ENCODE measurements at regions not wholly inside any gene's neighbourhood (a gene's known extent, or its start where the extent isn't known, plus 50 kb on each side); places are given as distances from the start of the nearest gene placed in this dataset.
"Not testable (repeated sequence)": the region's sequence is repeated elsewhere in the genome, so short reads cannot be mapped to it uniquely, and the experiment has no call there.

DNA sequence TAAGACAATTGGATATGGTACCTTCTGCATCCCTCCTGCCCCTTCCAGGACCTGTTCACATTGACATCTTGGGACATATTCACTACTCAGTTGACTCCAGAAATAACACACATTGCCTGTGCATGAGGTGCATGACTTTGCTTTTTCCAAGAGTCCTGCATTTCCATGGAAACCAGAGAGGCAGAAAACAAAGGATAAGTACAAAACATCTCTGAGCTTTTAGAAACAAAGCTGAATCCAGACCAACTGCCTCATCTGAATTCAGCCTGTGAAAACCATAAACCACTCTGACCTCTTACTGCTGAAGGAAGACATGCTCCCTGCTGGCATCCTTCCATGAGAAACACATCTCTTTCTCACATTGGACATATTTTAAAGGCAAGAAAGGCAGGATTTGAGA is 695.1 kb downstream of the TAF11L14 start:
- DNase-seq (ENCODE audit: low read depth, low spot score), result no peak

DNA sequence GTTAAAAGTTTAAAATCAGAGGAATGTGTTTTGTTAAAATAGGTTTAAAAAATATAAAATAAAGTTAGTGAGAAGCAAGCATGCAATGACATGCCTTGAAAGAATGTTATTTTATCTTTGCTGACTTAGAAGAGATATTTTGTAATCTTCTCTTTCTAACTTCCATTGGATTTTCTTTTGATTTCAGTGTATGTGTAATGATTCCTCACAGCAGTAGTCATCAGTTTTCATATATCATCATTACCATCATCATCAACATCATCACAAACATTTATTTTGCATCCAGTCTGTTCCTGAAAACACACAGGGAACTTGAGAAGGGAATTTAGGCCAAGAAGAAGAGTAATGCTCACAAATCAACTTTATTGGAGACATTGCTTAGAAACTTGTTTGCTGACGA is 699.6 kb downstream of the TAF11L14 start:
- no peak for DNase-seq (ENCODE audit: low read depth, low spot score)

DNA sequence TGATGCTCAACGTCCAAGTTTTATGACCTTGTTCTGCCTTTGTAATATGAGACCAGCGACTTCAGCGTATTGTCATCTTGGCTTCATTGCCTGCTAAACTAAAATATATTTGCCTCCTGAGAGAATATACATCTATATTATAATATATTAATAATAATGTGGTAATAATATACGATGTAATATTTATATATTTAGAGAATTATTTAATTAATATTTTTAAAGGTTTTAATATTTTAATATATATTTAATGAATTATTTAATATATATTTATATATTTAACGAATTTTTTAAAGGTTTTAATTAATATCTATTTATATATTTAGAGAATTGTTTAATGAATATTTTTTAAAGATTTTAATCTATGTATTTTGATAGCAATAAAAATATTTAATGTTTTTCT is 700.7 kb downstream of the TAF11L14 start:
- no peak for DNase-seq (ENCODE audit: low read depth, low spot score)

DNA sequence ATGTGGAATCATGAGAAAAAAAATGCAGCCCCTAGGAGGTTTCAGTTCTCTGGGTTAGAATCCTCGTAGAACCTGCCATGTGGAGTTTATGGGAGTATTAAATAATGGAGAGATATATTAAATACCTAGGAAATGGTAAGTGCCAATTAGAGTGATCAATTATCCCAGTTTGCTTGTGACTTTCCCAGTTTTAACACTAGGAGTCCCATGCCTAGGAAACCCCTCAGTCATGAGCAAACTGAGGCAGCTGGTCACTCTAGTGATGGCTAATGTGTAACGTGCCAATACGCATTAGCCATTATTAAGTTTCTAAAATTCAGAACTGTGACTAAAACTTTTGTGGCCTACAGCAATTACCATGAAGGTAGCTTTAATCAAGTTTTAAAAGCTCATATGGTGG is 720.6 kb downstream of the TAF11L14 start:
- no peak for DNase-seq (ENCODE audit: low read depth, low spot score)

DNA sequence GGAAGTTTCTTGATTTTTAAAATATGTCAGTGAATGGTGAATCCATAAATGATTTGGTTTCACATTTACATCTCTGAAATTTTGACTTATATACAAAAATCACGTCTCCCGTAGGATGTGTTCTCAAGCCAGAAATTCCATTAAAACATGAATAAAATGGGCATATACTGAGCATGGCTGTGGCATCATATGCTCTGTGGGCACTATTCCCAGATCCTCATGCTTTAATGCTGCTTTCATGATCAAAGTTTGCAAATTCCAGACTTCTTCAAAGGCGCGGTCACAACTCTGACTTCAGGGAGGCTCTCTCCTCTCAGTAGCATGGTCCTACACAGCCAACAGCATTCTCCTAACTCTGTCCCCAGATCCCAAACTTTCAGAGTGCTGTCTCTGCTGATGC is 723.2 kb downstream of the TAF11L14 start:
- no peak for DNase-seq (ENCODE audit: low read depth, low spot score)

DNA sequence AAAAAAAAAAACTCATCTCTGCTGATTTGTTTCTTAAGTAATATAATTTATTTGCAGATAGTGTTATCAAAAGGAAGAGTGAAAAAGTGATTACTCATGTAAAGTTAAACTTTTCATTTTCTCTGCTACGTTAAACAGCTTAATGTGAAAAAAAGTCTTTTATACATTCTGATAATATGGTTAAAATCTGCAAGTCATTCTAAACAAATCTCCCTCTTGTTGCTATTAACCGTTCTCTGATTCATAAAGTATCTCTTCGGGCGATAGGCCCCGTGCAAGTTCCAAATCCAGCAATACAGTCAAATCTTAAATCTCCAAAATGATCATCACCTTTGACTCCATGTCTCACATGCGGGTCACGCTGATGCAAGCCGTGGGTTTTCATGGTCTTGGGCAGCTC is 732.0 kb downstream of the TAF11L14 start:
- no peak for DNase-seq (ENCODE audit: low read depth, low spot score)

DNA sequence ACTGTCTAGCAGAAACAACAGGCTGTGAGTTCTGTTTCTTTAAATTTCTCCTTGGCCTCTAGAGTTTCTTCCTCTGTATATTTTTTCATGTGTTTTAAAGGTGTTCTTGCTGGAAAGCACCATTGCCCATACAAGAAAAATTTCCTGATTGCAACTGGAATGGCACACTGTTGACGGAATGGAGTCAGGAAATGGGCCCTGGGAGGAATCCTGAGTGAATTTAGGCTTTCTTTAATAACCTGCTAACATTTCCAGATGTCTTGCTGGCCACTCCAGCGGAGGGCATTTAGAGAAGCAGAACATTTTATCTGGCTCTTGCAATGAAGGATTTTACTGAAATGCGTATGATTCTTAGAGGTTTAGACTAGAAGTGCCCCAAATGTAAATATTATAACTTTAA is 736.3 kb downstream of the TAF11L14 start:
- no peak for DNase-seq (ENCODE audit: low read depth, low spot score)

DNA sequence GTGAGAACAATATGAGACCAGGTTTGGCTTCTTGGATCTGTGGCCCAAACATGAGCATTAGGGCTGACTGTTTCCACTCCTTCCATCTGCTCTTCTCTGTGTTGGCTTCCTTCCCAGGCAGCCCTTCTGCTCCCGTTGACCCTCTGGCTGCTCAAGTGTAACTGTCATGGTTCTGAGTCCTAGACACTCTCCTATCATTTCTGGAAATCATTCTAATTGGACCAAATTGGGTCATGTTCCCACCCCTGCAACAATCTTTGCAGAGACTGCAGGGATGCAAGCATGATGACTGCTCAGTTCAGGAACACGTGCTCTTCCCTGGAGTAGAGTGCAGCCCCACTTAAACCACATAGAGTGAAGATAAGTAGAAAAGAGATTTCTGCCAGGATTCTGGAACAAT is 741.4 kb downstream of the TAF11L14 start:
- no peak for DNase-seq (ENCODE audit: low read depth, low spot score)

DNA sequence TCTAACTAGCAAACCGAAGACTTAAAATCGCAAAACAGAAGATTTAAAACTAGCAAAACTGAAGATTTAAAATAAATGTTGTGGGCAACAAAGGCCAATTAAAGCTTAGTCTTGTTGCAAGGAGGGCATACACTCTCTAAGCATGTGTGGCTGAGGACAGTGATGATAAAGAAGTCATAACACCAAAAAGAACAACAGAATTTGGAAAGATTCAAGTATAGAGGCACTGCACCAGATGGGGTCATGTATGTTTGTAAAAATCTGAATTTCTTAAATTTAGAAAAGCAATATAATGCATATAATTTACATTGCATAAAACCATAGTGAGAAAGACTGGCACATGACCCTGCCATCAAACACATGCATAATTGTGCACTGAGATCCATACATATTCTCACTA is 743.8 kb downstream of the TAF11L14 start:
- DNase-seq (ENCODE audit: low read depth, low spot score), result no peak

DNA sequence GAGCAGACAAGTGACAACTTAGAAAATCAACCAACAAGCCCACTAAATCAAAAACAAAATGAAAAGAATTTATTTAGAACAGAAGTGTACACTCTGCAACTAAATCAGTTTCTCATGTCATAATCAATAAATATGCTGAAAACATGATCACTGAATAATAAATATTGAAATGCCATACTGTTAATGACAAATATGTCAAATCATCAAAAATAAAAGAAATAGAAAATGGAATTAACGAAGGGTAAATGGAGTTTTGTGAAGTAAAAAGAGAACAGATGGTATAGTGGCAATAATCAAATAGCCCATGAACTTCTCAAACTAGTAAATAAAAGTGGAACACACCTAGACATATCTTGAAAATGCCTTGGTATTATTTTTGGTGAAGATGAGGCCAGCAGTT is 744.9 kb downstream of the TAF11L14 start:
- DNase-seq (ENCODE audit: low read depth, low spot score), result no peak

DNA sequence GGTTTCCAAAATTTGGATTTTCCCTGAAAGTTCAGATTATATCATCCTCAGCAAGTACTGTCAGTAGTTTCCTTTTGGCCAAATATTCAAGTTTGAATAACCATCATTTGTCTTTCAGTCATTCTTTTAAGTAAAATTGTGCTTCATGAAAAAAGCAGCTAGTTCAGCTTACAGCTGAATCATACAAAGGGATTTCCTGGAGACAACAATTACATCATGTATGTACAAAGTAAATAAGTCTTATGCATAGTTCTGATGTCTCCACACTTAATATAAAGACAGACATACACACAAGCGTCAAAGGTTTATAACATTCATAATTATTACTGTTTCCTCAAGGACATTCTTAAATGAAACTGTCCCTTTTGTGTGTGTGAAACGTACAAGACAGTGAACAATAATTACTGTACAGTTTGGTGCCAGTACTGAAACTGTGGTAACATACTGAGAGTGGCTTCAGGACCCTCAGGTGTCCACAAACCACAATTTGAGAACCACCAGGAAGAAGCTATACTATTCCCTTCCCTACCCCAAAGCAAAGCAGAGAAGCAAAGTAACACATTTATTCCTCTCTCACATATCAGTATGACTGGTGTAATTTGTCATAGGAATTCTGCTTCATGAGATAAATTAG is 746.6 kb downstream of the TAF11L14 start:
- DNase-seq (ENCODE audit: low read depth, low spot score), result no peak

DNA sequence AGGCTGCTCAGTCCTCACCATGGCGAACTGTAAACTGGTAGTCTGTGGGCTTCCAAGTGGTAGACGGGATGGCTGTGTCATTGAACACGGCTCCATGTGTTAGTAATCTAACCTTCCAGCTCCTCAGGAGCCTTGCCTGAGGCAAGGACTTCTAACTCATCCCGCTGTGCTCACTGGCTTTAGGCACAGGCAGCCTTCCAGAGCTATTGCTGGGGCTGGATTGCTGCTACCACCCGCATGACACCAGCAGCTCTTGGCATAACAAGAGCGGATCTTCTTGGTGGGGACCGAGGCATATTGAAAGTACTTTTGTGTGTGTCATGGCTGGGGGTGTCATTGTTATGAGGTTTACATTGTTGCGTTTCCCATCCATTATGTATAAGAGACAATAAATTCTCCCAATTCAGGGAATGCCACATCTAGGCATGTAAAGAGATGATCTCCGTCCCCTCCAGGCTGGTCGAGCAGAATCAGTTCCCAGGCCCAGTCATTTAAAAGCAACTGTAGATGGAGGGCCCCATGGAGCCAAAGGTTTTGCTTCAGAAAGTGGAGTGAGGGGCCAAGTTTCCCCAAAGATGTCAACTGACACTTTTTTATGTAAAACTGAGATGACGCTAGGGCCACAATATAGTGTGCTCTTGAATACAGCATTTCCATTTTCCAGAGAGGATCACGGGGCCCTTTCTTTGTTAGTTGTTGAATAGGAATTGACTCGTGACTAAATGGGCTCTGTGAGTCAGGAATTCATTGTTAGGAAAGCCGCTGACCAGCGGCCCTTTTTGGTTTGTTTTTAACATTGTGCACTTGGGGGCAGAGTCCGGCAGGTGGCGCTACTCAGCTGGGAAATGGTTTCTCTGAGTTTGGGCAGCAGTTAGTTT is 759.5 kb downstream of the TAF11L14 start:
- DNase-seq (ENCODE audit: low read depth, low spot score), result no peak

DNA sequence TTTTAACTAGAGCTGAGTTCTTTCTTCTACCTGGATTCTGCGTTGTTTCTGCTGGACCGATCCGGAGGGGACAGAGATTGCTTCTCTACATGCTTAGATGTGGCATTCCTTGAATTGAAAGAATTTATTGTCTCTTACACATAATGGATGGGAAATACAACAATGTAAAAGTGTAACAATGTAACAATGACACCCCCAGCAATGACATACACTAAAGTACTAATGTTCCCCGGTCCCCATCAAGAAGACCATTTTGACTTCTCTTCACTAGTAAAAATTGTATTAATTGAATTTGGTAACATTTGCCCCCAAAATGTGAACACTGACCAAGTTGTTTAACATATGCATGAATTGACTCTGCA is 760.2 kb downstream of the TAF11L14 start:
- DNase-seq (ENCODE audit: low read depth, low spot score), result no peak

DNA sequence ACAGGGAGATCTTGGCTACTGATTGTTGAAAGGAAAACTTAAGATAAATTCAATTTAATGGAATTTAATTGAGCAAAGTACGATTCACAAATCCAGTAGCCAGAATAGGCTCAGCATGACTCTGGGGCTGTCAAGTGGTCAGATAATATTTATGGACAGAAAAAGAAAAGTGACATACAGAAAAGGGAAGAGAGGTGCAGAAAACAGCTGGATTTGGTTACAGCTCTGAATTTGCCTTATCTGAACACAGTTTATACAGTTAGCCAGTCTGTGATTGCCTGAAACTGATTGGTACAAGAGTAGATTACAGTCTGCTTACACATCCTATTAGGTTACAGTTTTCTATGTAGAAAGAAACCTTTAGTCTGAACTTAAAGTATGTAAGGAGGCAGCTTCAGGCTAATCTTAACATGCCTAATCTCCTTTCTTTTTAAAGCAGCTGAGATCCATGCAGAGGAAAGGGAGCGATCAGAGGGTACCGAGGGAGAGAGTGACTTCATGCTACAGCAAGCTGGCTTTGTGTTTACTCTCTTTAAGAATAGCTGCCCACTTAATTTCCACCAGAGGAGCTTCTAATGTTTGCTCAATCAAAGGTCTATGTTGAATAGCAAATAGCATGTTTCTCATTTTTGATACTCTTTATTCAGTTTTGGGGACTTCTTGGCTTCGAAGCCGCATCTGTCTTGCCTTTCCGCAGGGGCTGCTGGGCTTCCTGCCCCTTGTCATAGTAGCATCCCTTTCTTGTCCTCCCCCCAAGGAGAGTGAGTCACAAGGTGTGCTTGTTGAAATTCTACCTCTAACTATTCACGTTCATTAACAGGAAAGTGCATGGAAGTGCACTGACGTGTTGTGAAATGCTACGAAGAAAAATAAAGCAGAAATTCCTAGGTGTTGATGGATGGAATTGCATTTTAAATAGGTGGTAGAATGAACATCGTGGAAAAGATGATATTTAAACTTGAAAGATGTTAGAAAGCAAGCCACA is 761.2 kb downstream of the TAF11L14 start:
- DNase-seq (ENCODE audit: low read depth, low spot score), result no peak

DNA sequence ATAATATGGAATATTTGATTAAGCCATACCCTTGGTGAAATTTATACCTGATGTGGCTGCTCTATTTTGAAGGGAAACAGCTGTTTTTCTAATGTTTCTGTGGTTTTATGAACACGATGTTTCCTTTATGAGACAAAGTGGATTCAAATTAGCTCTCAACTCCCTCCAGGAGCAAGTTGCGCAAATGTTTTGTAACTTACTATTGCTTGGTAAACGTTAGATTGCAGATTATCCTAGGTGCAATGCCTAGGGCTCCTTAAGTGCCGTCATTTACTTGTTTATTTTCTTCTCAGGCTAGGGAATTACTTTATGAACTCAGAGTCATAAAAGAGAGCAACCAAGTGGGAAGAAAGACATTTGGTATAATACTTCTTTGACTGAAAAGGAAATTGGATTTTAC is 763.1 kb downstream of the TAF11L14 start:
- DNase-seq (ENCODE audit: low read depth, low spot score), result no peak

DNA sequence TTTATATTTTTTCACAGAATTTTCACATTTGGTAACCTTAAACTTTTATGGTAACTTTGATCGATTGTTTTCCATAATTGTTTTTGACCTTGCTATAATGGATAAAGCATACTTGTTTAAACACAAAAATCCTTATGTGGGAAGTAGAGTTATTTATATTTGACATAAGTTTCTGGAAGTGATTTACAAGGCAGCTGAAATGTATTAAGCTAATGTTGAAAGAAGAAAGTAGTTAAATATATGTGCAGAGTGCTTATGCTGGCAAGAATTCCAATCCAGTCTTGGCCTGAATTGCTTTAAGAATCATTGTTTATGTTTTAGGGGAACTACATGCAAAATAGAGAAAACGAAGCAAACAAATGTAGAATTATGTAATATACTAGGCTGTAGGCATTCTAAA is 763.6 kb downstream of the TAF11L14 start:
- DNase-seq (ENCODE audit: low read depth, low spot score), result no peak

DNA sequence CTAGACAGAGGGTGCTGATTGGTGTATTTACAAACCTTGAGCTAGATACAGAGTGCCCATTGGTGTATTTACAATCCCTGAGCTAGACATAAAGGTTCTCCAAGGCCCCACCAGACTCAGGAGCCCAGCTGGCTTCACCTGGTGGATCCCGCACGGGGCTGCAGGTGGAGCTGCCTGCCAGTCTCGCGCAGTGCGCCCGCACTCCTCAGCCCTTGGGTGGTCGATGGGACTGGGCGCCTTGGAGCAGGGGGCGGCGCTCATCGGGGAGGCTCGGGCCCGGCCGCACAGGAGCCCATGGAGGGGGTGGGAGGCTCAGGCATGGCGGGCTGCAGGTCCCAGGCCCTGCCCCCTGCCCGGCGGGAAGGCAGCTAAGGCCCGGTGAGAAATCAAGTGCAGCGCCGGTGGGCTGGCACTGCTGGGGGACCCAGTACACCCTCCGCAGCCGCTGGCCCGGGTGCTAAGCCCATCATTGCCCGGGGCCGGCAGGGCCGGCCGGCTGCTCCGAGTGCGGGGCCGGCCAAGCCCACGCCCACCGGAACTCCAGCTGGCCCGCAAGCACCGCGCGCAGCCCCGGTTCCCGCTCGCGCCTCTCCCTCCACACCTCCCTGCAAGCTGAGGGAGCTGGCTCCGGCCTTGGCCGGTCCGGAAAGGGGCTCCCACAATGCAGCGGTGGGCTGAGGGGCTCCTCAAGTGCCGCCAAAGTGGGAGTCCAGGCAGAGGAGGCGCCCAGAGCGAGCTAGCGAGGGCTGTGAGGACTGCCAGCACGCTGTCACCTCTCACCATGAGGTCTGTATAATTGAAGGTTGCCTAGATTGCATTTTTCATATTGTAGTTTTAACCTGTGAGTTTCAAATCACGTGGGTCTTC is 765.4 kb downstream of the TAF11L14 start:
- DNase-seq (ENCODE audit: low read depth, low spot score), result not testable (repeated sequence)

DNA sequence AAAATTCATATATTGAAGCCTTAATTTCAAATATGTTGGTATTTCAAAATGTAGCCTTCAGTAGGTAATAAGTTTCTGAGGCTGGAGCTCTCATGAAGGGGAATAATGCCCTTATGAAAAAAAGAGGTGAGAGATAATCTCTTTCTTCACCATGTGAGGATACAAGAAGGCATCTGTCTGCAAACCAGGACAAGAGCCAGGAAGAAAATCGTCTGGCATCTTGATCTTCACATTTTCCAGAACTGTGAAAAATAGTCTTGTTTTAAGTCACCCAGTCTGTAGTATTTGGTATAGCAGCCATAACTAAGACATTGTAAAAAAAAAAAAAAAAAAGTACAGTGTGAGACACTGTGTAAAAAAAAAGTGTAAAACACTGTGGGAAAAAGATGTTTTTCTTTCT is 768.9 kb downstream of the TAF11L14 start:
- DNase-seq (ENCODE audit: low read depth, low spot score), result no peak

DNA sequence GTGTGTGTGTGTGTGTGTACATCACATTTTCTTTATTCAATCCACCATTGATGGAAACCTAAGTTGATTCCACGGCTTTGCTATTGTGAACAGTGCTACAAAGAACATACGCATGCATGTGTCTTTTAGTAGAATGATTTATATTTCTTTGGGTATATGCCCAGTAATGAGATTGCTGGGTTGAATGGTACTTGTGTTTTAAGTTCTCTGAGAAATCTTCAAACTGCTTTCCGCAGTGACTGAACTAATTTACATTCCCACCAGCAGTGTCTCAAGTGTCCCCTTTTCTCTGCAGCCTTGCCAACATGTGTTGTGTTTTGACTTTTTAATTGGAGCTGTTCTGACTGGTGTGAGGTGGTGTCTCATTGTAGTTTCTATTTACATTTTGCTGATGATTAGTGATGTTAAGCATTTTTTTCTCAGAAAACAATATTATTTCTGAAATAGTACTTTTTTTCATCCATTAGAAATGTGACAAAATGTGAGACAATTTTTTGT is 769.7 kb downstream of the TAF11L14 start:
- DNase-seq (ENCODE audit: low read depth, low spot score), result no peak

DNA sequence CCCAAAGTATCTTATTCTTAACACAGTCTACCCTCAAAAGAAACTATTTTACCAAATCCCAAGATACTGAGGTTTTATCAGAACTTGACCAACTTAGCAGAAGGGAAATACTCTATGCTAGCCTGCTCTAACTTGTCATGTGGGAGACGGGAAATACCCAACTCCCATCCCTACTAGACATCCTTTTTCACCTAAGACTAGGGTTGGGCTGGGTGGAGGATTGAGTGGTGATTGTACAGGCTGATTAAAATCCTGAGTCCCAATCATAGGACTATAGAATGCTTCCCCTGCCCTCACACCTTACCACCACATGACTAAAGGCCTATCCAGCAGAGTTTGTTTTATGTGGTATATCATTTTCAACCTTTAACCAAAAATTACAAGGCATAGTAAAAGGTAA is 786.5 kb downstream of the TAF11L14 start:
- no peak for DNase-seq (ENCODE audit: low read depth, low spot score)

DNA sequence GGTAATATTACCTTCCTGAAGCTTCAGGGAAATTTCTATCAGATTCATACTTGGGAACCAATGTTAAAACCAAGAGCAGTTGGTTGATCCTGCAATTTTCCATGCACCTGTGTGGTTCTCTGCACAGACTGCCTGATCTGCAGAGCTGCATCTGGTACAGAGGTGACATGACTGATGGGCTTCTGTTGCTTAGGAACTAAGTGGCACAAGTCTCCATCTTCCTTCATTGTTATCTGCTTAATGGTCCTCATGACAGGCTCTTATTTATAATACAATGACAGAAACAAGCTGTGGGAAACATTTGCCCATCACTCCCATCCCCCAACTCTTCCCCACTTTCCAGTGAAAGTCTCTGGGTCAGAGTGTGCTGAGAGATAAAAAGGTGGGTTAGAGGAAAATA is 799.1 kb downstream of the TAF11L14 start:
- no peak for DNase-seq (ENCODE audit: low read depth, low spot score)
